Nephron (organoid): ENCODE measurements at regions not wholly inside any gene's neighbourhood (a gene's known extent, or its start where the extent isn't known, plus 50 kb on each side); places are given as distances from the start of the nearest gene placed in this dataset.
A peak's percentile ranks its signal among the peaks of the same experiment; 100 is the strongest.
"Not testable (repeated sequence)": the region's sequence is repeated elsewhere in the genome, so short reads cannot be mapped to it uniquely, and the experiment has no call there.

Source experiments
- H3K27ac Mint-ChIP-seq, 3 experiments: 2 replicates each; pipeline ENCODE4 v1.8.0; 2020; ENCODE audit warnings: mixed read lengths in 3 of 3, mild to moderate bottlenecking in 2 of 3, moderate library complexity in 1 of 3
- H3K27me3 Mint-ChIP-seq: 2 replicates; pipeline ENCODE4 v1.8.0; 2021; ENCODE audit warnings: low read depth, mild to moderate bottlenecking, moderate library complexity, mixed read lengths
- H3K36me3 Mint-ChIP-seq: 2 replicates; pipeline ENCODE4 v1.8.0; 2020; ENCODE audit warnings: low read depth, mixed read lengths
- H3K4me1 Mint-ChIP-seq: 2 replicates; pipeline ENCODE4 v1.8.0; 2020; ENCODE audit warnings: mixed read lengths
- H3K4me3 Mint-ChIP-seq, 3 experiments: 2 replicates each; pipeline ENCODE4 v1.8.0; 2020; ENCODE audit warnings: mild to moderate bottlenecking in 3 of 3, mixed read lengths in 3 of 3, moderate library complexity in 2 of 3
- H3K9me3 Mint-ChIP-seq: 2 replicates; pipeline ENCODE4 v1.8.0; 2020; ENCODE audit warnings: mixed read lengths
- CTCF ChIP-seq, 3 experiments: fragments of 200-600 bp; sonication (generic); IDR thresholded peaks; one replicate each; pipeline ENCODE4 v1.5.0; 2021; ENCODE audit warnings: antibody characterized with exemption in 3 of 3; ENCODE audit not compliant: unreplicated experiment in 3 of 3

GRCh38 chr16:65576139-65576538, 454.3 kb upstream of the CDH11 start:
- Mint-ChIP-seq H3K27me3 (no peaks in the 10 kb centered on the region), H3K4me3 (no peak overlapping the region), H3K4me1 (peaks cover 20% of the 10 kb centered on the region), H3K36me3 (no peaks in the 10 kb centered on the region), H3K9me3 (peaks cover 1% of the 10 kb centered on the region), H3K27ac (peak overlapping the region in 1 of 3 experiments; percentile 47)
- TF ChIP-seq CTCF (IDR thresholded peaks at IDR 0.05; ENCODE audit: unreplicated experiment in 3 of 3), result no peak

DNA sequence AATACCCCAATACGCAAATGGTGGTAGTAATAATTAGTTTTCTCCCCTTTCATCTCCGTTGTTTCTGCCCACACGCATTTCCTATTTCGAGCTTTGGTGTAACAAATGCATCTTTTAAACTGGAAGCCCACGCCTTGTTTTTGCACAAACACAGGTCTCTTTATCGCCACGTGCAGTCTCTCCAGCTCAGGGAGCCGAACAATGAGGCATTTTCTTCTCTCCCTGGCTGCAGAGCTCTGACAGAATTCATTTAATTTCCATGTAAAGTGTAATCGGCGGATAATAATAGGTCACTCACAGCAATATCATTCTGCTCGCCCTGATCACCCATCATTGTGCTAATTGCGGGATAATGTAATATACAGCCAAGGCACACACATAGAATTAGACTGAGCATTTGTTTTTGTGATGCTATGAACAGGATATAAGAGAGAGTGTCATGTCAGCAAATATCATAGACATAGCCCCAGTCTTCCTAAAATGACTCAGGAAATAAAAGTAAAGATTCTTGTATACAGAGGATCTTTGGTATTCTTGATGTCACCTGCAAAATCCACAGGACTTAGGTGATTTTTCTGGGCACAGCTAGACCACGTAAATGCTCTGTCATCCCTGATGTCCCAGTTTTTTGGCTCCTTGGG, 452.6 kb upstream of the CDH11 start:
- no peak for TF ChIP-seq CTCF (IDR thresholded peaks at IDR 0.05; ENCODE audit: unreplicated experiment in 3 of 3)
- Mint-ChIP-seq H3K4me3 (no peak overlapping the region), H3K27ac (no peak overlapping the region), H3K9me3 (peaks cover 8% of the 10 kb centered on the region), H3K27me3 (no peaks in the 10 kb centered on the region), H3K4me1 (peaks cover 14% of the 10 kb centered on the region), H3K36me3 (no peaks in the 10 kb centered on the region)

- no peak for TF ChIP-seq CTCF (IDR thresholded peaks at IDR 0.05; ENCODE audit: unreplicated experiment in 3 of 3)
- H3K27me3 Mint-ChIP-seq, result no peaks in the 10 kb centered on the region
- no peak overlapping the region for H3K4me3 Mint-ChIP-seq
- peaks cover 9% of the 10 kb centered on the region for H3K4me1 Mint-ChIP-seq
- no peaks in the 10 kb centered on the region for H3K36me3 Mint-ChIP-seq
- no peak overlapping the region for H3K27ac Mint-ChIP-seq
- peaks cover 9% of the 10 kb centered on the region for H3K9me3 Mint-ChIP-seq
These were observed 450.3 kb upstream of the CDH11 start for GRCh38 chr16:65572156-65572555.

GRCh38 chr16:65570261-65570660, 448.4 kb upstream of the CDH11 start:
- Mint-ChIP-seq H3K36me3 (no peaks in the 10 kb centered on the region), H3K4me3 (no peak overlapping the region), H3K27me3 (no peaks in the 10 kb centered on the region), H3K9me3 (peaks cover 9% of the 10 kb centered on the region), H3K4me1 (peaks cover 9% of the 10 kb centered on the region), H3K27ac (no peak overlapping the region)
- TF ChIP-seq CTCF (IDR thresholded peaks at IDR 0.05; ENCODE audit: unreplicated experiment in 3 of 3), result no peak

DNA sequence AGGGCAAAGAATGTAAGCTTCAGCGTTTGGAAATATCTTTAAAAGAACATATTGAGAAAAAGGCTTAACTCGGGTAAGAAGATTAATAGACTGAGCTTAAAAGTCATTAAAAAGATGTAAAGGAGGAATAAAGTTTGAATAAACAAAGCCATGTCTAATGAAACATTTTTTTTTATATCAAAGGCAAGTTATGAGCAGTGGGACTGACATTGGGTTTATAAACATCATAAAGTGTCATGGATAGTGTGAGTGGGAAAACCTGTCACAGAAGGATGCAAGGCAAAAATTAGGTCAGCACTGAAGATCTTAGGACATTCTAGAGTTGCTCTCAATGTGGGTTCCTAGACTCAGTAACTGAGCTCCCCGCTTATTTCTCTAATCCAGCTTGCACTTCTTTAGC, 438.0 kb upstream of the CDH11 start:
- no peak for TF ChIP-seq CTCF (IDR thresholded peaks at IDR 0.05; ENCODE audit: unreplicated experiment in 3 of 3)
- no peak overlapping the region for H3K27ac Mint-ChIP-seq
- H3K4me3 Mint-ChIP-seq, result no peak overlapping the region
- H3K36me3 Mint-ChIP-seq, result peaks cover 15% of the 10 kb centered on the region
- H3K9me3 Mint-ChIP-seq, result peaks cover 30% of the 10 kb centered on the region
- H3K4me1 Mint-ChIP-seq, result no peaks in the 10 kb centered on the region
- H3K27me3 Mint-ChIP-seq, result no peaks in the 10 kb centered on the region

GRCh38 chr16:65549689-65550088, 427.8 kb upstream of the CDH11 start:
- H3K4me1 Mint-ChIP-seq, result peaks cover 55% of the 10 kb centered on the region
- H3K9me3 Mint-ChIP-seq, result peaks cover 28% of the 10 kb centered on the region
- peak overlapping the region in 1 of 3 experiments; percentile 2 for H3K4me3 Mint-ChIP-seq
- H3K27me3 Mint-ChIP-seq, H3K36me3 Mint-ChIP-seq: not testable (repeated sequence)
- peak overlapping the region; percentile 91 to 96 (median 94) for H3K27ac Mint-ChIP-seq
